WTC11 (cell line): ENCODE measurements at regions not wholly inside any gene's neighbourhood (a gene's known extent, or its start where the extent isn't known, plus 50 kb on each side); places are given as distances from the start of the nearest gene placed in this dataset.
A peak's percentile ranks its signal among the peaks of the same experiment; 100 is the strongest.

Experiments
- ATAC-seq: fragments of 200-7000 bp; cut with Tn5 transposase; 2 replicates; pipeline ENCODE4 v1.10.0; 2021; ENCODE audit warnings: mild to moderate bottlenecking, moderate library complexity
- CTCF ChIA-PET: fragments of 300-600 bp; sonication (Branson Sonifier 250); formaldehyde crosslinking; loops from one replicate; lab custom pipeline; 2021; ENCODE audit warnings: antibody characterized with exemption; lab: Charles Lee
- POLR2A ChIA-PET: fragments of 350-600 bp; sonication (Branson Sonifier 250); formaldehyde crosslinking; loops from one replicate; lab custom pipeline; 2021; ENCODE audit warnings: antibody characterized with exemption; lab: Charles Lee
- DNase-seq: peaks from one replicate; pipeline ENCODE4 v3.0.0; 2021; ENCODE audit warnings: low spot score
- H3K27ac Mint-ChIP-seq: 2 replicates; pipeline ENCODE4 v1.8.0; 2021; ENCODE audit warnings: mixed read lengths
- H3K27me3 Mint-ChIP-seq: 2 replicates; pipeline ENCODE4 v1.8.0; 2021; ENCODE audit warnings: low read depth, mild to moderate bottlenecking, moderate library complexity, mixed read lengths
- H3K36me3 Mint-ChIP-seq: 2 replicates; pipeline ENCODE4 v1.8.0; 2021; ENCODE audit warnings: mixed read lengths
- H3K4me1 Mint-ChIP-seq: 2 replicates; pipeline ENCODE4 v1.8.0; 2022; ENCODE audit warnings: mixed read lengths
- H3K4me3 Mint-ChIP-seq: 2 replicates; pipeline ENCODE4 v1.8.0; 2021; ENCODE audit warnings: mild to moderate bottlenecking, moderate library complexity, mixed read lengths
- H3K9me3 Mint-ChIP-seq: 2 replicates; pipeline ENCODE4 v1.8.0; 2021; ENCODE audit warnings: mixed read lengths
- ARID4B ChIP-seq: sonication (generic); formaldehyde crosslinking; IDR thresholded peaks from 2 replicates; pipeline ENCODE4 v1.8.0; 2023; ENCODE audit warnings: missing genetic modification reagents, mild to moderate bottlenecking, borderline replicate concordance
- E2F4 ChIP-seq: sonication (generic); formaldehyde crosslinking; IDR thresholded peaks from 2 replicates; pipeline ENCODE4 v1.8.1; 2022; ENCODE audit warnings: low read depth, mild to moderate bottlenecking, moderate library complexity, missing genetic modification reagents, borderline replicate concordance
- EMX1 ChIP-seq: fragments of 250-450 bp; sonication (Bioruptor Pico); IDR thresholded peaks from 2 replicates; pipeline ENCODE4 v1.8.0; 2021; ENCODE audit warnings: mild to moderate bottlenecking
- FOXK1 ChIP-seq: sonication (generic); formaldehyde crosslinking; IDR thresholded peaks from 2 replicates; pipeline ENCODE4 v1.8.0; 2022; ENCODE audit warnings: mild to moderate bottlenecking, moderate library complexity, missing genetic modification reagents
- HMGA2 ChIP-seq: fragments of 250-450 bp; sonication (Bioruptor Pico); IDR thresholded peaks from 2 replicates; pipeline ENCODE4 v1.4.0; 2021; ENCODE audit warnings: mild to moderate bottlenecking, moderate library complexity
- IRF2 ChIP-seq: sonication (generic); formaldehyde crosslinking; IDR thresholded peaks from 2 replicates; pipeline ENCODE4 v1.8.0; 2022; ENCODE audit warnings: low read depth, missing genetic modification reagents, borderline replicate concordance
- MYBL2 ChIP-seq: sonication (generic); formaldehyde crosslinking; IDR thresholded peaks from 2 replicates; pipeline ENCODE4 v1.8.1; 2023; ENCODE audit warnings: mild to moderate bottlenecking, moderate library complexity, missing genetic modification reagents
- NFE2L1 ChIP-seq: sonication (generic); formaldehyde crosslinking; IDR thresholded peaks from 2 replicates; pipeline ENCODE4 v1.8.1; 2023; ENCODE audit warnings: missing genetic modification reagents
- NFYB ChIP-seq: sonication (generic); formaldehyde crosslinking; conservative IDR thresholded peaks from 2 replicates; pipeline ENCODE4 v1.8.0; 2022; ENCODE audit warnings: low read depth, missing genetic modification reagents
- NR2C2 ChIP-seq: sonication (generic); formaldehyde crosslinking; IDR thresholded peaks from 2 replicates; pipeline ENCODE4 v1.8.0; 2022; ENCODE audit warnings: mild to moderate bottlenecking, missing genetic modification reagents
- ZNF121 ChIP-seq: sonication (generic); formaldehyde crosslinking; IDR thresholded peaks from 2 replicates; pipeline ENCODE4 v1.8.0; 2023; ENCODE audit warnings: missing genetic modification reagents
- ZNF138 ChIP-seq: sonication (generic); formaldehyde crosslinking; conservative IDR thresholded peaks from 2 replicates; pipeline ENCODE4 v1.8.1; 2022; ENCODE audit warnings: mild to moderate bottlenecking, moderate library complexity, missing genetic modification reagents
- ZNF232 ChIP-seq: sonication (generic); formaldehyde crosslinking; IDR thresholded peaks from 2 replicates; pipeline ENCODE4 v1.8.0; 2022; ENCODE audit warnings: mild to moderate bottlenecking, missing genetic modification reagents
- ZNF263 ChIP-seq: sonication (generic); formaldehyde crosslinking; IDR thresholded peaks from 2 replicates; pipeline ENCODE4 v1.8.1; 2022; ENCODE audit warnings: low read depth, mild to moderate bottlenecking, moderate library complexity, missing genetic modification reagents
- ZNF281 ChIP-seq: sonication (generic); formaldehyde crosslinking; IDR thresholded peaks from 2 replicates; pipeline ENCODE4 v1.8.0; 2023; ENCODE audit warnings: mild to moderate bottlenecking, missing genetic modification reagents
- ZNF317 ChIP-seq: sonication (generic); formaldehyde crosslinking; IDR thresholded peaks from 2 replicates; pipeline ENCODE4 v1.8.1; 2023; ENCODE audit warnings: low read depth, mild to moderate bottlenecking, moderate library complexity, missing genetic modification reagents, borderline replicate concordance
- ZNF396 ChIP-seq: fragments of 250-450 bp; sonication (Bioruptor Pico); IDR thresholded peaks from 2 replicates; pipeline ENCODE4 v1.8.0; 2021; ENCODE audit warnings: mild to moderate bottlenecking, moderate library complexity, borderline replicate concordance
- TF ChIP-seq, protein P1 (sequence below): sonication (generic); formaldehyde crosslinking; IDR thresholded peaks from 2 replicates; pipeline ENCODE4 v1.8.0; 2022; ENCODE audit warnings: mild to moderate bottlenecking, missing genetic modification reagents
- TF ChIP-seq, protein P2 (sequence below): fragments of 250-450 bp; sonication (Bioruptor Pico); IDR thresholded peaks from 2 replicates; pipeline ENCODE4 v1.9.0; 2021; ENCODE audit warnings: moderate library complexity, mild to moderate bottlenecking, inconsistent platforms, borderline replicate concordance

DNA sequence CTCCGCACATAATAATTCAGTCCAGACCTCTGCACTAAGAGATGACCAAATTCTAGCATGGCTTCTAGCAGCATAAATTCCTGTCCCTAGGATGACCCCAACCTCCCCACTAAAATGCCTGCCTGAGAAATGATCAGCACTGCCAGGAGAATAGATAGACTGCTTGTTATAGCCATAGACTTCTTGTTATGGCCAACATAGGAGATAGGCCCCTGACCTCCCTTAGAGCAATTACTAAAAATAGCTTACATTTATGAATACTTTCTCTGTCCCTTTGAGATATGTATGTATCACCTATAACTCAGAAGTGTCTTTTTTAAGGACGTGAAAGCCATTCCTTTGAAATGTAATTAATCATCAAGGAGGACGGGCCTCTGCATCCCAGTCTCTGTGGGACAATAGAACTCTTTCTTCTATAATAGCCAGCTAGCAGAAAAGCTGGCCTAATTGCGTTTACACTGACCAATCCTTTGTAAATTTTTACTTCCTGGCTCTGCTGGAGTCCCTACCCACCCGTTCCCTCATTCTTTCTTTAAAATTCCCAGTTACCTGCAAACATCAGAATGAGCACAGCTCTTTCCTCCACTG lies 1002.7 kb downstream of the CDH18 start:
- peak; percentile 78 for ATAC-seq
- H3K4me3 Mint-ChIP-seq = no peak overlapping the region
- no peak for TF ChIP-seq ZNF263
- no peak for TF ChIP-seq FOXK1 (CRISPR knock-in tag)
- TF ChIP-seq ZNF138 = no peak
- TF ChIP-seq, protein P1, sequence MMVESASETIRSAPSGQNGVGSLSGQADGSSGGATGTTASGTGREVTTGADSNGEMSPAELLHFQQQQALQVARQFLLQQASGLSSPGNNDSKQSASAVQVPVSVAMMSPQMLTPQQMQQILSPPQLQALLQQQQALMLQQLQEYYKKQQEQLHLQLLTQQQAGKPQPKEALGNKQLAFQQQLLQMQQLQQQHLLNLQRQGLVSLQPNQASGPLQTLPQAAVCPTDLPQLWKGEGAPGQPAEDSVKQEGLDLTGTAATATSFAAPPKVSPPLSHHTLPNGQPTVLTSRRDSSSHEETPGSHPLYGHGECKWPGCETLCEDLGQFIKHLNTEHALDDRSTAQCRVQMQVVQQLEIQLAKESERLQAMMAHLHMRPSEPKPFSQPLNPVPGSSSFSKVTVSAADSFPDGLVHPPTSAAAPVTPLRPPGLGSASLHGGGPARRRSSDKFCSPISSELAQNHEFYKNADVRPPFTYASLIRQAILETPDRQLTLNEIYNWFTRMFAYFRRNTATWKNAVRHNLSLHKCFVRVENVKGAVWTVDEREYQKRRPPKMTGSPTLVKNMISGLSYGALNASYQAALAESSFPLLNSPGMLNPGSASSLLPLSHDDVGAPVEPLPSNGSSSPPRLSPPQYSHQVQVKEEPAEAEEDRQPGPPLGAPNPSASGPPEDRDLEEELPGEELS (CRISPR knock-in tag) = no peak
- no peak for TF ChIP-seq ARID4B (CRISPR knock-in tag)
- TF ChIP-seq ZNF232 = no peak
- no peak for TF ChIP-seq E2F4
- TF ChIP-seq, all 79 proteins: peak for 0
- Mint-ChIP-seq H3K36me3 (peaks cover 9% of the 10 kb centered on the region), H3K27me3 (no peaks in the 10 kb centered on the region), H3K4me1 (peaks cover 37% of the 10 kb centered on the region), H3K9me3 (peaks cover 16% of the 10 kb centered on the region), H3K27ac (peak overlapping the region; percentile 18; the same call in 1 of the 2 replicates)
- POLR2A ChIA-PET = no interaction called here
- CTCF ChIA-PET = no interaction called here
- DNase-seq = no peak

GRCh38 chr5:18987101-18987500 lies 1000.9 kb downstream of the CDH18 start:
- CTCF ChIA-PET = no interaction called here
- POLR2A ChIA-PET = no interaction called here
- Mint-ChIP-seq H3K27me3 (no peaks in the 10 kb centered on the region), H3K9me3 (peaks cover 8% of the 10 kb centered on the region), H3K4me3 (no peak overlapping the region), H3K36me3 (peaks cover 9% of the 10 kb centered on the region), H3K4me1 (peaks cover 37% of the 10 kb centered on the region), H3K27ac (peak overlapping the region; percentile 6; the same call in 1 of the 2 replicates)
- ATAC-seq (no peak), DNase-seq (no peak)
- TF ChIP-seq MYBL2 (CRISPR knock-in tag) (no peak), ZNF121 (CRISPR knock-in tag) (no peak), NR2C2 (no peak), ZNF317 (CRISPR knock-in tag) (no peak), IRF2 (no peak)
- TF ChIP-seq, protein P2, sequence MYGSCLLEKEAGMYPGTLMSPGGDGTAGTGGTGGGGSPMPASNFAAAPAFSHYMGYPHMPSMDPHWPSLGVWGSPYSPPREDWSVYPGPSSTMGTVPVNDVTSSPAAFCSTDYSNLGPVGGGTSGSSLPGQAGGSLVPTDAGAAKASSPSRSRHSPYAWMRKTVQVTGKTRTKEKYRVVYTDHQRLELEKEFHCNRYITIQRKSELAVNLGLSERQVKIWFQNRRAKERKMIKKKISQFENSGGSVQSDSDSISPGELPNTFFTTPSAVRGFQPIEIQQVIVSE = no peak

GRCh38 chr5:18990852-18991251 lies 997.1 kb downstream of the CDH18 start:
- Mint-ChIP-seq H3K27ac (no peak overlapping the region), H3K27me3 (no peaks in the 10 kb centered on the region), H3K9me3 (no peaks in the 10 kb centered on the region), H3K4me3 (no peak overlapping the region), H3K4me1 (peaks cover 18% of the 10 kb centered on the region), H3K36me3 (no peaks in the 10 kb centered on the region)
- no peak for TF ChIP-seq ZNF396 (CRISPR knock-in tag)
- no peak for TF ChIP-seq ZNF281
- no peak for TF ChIP-seq NFYB (CRISPR knock-in tag)
- TF ChIP-seq NFE2L1 (CRISPR knock-in tag) = no peak
- no peak for TF ChIP-seq EMX1 (CRISPR knock-in tag)
- TF ChIP-seq, protein P2 = no peak
- TF ChIP-seq HMGA2 (CRISPR knock-in tag) = peak; percentile 73; the same call in 1 of the 2 replicates
- ATAC-seq = no peak
- CTCF ChIA-PET = no interaction called here
- POLR2A ChIA-PET = no interaction called here
- DNase-seq = no peak
